NT2/D1 (cell line): ENCODE measurements at regions not wholly inside any gene's neighbourhood (a gene's known extent, or its start where the extent isn't known, plus 50 kb on each side); places are given as distances from the start of the nearest gene placed in this dataset.
"Not testable (repeated sequence)": the region's sequence is repeated elsewhere in the genome, so short reads cannot be mapped to it uniquely, and the experiment has no call there.

Experiments used
- SUZ12 ChIP-seq: IDR thresholded peaks from 2 replicates; pipeline ENCODE4 v1.6.1; 2011; ENCODE audit not compliant: insufficient read length, insufficient read depth; ENCODE audit errors: extremely low read depth
- YY1 ChIP-seq: IDR thresholded peaks from 2 replicates; pipeline ENCODE4 v1.6.1; 2011; ENCODE audit not compliant: insufficient read length, insufficient read depth
- ZNF274 ChIP-seq: IDR thresholded peaks from 2 replicates; pipeline ENCODE4 v1.6.1; 2011; ENCODE audit warnings: mild to moderate bottlenecking, low read depth, low read length

DNA sequence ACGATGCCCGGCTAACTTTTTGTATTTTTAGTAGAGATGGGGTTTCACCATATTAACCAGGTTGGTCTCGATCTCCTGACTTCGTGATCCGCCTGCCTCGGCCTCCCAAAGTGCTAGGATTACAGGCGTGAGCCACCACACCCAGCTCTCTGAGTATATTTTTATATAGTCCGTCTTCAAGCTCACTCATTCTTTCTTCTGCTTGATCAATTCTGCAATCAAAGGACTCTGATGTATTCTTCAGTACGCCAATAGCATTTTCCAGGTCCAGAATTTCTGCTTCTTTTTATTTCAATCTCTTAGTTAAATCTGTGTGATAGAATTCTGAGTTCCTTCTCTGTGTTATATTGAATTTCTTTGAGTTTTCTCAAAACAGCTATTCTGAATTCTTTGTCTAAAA lies 281.9 kb upstream of the PMFBP1 start:
- TF ChIP-seq ZNF274, SUZ12, YY1: not testable (repeated sequence)
